HG03097 (cell line): ENCODE measurements at regions not wholly inside any gene's neighbourhood (a gene's known extent, or its start where the extent isn't known, plus 50 kb on each side); places are given as distances from the start of the nearest gene placed in this dataset.

Experiments
- ATAC-seq: cut with Tn5 transposase; IDR thresholded peaks from one replicate; pipeline ENCODE4 v1.9.1; 2021; ENCODE audit not compliant: unreplicated experiment, low FRiP score

DNA sequence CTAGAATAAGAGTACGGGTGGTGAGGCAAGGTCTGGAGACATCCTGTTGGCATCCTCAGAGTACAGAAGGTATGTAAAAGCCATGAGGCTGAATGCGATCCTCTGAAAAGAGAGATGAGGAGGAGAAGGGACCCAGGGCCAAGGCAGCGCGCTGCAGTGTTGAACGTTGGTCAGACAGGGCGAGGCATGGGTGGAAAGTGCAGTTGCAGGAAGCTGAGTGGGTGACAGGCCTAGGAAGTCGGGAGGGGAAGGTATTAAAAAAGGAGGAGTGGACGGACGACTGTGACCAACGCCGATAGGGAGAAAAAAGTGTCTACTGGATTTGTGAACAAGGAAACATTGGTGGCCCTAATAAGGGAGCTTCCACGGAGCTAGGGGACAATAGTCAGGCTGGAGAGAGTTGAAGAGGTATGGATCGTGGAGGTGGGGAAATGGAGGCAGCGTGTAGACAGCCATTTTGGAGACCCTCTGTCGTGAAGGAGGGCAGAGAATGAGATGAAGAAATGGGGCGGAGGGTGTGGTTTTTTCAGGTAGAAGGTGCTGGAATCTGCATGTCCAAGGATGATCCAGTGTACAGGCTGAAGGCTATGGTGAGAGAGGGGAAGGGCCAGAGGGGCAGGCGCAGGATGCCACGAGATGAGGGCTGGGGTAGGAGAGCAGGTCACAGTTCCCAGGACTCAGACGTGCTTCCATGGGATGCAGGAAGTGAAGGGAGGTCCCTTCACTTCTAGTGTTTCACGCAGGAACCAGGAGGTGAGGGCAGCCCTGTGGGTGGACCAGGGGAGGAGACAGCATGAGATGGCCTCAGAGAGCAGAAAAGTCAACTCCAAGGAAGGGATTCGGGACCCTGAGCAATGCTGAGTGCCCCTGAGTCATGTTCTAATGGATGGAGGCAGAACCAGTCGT is 115.9 kb downstream of the ASB7 start:
- ATAC-seq, result no peak

- ATAC-seq, result no peak
These were observed 118.1 kb downstream of the ASB7 start for GRCh38 chr15:100720406-100720967.

GRCh38 chr15:100721758-100722550 is 119.6 kb downstream of the ASB7 start:
- no peak for ATAC-seq

DNA sequence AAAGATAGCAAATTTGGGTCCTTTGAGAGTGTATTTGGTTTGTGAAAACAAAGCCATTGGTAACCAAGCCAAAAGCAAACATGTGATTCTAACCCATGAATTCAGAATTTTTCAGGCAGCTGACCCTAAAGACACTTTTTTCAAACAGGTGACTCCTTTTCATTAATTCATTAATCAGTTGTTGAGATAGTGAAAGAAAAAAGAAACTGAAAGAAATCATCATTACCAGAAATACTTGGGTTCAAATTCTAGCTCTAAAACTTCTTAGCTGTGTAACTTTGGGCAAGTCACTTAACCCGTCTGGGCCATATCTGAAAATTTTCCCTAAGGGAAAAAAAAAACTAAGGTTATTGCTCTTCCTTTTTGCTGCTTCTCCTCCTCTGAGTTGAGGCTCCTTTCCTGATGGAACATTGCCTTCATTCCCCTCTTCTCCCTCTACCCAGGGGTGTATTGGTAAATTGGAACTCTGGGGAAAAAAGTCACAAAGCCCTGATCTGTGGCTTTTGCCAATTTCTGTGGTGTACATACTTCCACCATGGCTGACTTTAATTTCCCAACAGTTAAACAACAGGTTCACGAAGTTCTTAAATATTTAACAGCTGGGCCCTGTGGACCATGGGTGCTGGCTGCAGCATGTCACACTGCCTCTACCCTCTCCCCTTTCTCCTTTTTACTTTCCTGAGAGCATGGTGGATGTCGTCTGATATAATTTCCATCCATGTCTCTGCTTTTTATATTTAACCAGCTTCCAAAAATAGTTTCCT is 120.3 kb downstream of the ASB7 start:
- no peak for ATAC-seq

DNA sequence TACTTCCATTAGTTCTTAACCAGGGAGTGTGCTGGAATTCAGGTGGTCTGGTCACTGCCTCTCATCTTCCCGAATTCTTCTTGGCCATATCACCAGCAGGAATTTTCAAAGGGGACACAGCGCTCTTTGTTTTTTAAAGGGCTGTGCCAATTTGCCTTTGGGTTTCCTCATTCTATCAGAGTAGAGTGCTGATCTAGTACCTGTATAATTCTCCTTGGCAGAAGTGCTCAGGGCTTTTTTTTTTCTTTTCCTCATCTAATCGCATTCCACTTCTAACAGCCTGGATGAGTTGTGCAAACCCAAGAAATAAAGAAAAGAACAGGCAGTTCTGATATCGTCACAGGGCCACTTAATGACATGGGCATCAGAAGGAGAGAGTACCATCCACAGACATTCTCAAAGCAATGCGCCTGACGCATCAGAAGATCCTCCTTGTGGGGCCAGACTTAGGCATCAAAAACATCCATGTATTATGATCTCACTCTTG is 121.0 kb downstream of the ASB7 start:
- no peak for ATAC-seq

DNA sequence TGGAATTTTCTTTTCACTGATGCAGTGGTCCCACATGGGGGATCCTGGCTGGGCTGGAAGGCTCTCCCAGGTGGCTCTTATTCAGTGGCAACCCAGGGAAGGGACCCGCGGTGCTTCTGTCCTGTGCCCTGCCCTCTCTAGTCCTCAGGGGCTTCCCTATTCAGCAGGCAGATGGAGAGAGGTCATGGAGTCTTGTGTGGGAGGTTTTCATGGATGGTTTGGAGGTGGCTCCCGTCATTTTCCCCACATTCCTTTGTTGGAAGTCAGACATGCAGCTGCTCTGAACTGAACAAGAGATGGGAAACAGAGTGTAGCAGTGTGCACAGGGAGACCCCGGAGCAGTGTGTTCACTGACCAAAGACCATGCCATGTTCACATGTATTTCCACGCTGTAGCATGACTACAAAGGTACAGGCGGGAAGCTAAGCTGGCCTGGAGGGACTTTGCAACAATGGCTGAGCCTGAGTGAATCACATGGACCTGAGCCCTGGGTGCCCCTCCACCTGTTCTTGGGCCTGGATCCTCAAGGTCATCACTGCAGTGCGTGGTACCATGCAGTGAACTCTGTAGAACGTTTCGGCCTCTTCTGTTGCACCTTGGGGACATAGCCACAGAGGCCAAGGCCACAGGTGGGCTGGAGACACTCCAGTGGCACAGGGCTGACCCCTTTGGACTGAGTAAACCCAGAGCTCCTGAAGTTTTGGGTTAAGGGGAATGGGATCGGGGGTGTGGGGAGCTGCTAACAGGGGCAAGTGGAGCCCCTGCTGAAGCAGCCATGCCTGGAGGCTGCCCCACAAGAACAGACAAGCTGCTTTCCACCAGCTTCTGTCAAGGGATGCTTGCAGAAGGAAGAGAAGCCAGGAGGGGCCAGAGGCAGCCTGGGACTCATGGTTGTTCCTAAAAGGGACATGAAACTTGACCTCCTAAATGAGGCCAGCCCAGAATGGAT is 123.0 kb downstream of the ASB7 start:
- no peak for ATAC-seq

GRCh38 chr15:100726070-100726420 is 123.7 kb downstream of the ASB7 start:
- ATAC-seq, result no peak

GRCh38 chr15:100726421-100727190 is 124.2 kb downstream of the ASB7 start:
- no peak for ATAC-seq

GRCh38 chr15:100727291-100727851 is 125.0 kb downstream of the ASB7 start:
- no peak for ATAC-seq

DNA sequence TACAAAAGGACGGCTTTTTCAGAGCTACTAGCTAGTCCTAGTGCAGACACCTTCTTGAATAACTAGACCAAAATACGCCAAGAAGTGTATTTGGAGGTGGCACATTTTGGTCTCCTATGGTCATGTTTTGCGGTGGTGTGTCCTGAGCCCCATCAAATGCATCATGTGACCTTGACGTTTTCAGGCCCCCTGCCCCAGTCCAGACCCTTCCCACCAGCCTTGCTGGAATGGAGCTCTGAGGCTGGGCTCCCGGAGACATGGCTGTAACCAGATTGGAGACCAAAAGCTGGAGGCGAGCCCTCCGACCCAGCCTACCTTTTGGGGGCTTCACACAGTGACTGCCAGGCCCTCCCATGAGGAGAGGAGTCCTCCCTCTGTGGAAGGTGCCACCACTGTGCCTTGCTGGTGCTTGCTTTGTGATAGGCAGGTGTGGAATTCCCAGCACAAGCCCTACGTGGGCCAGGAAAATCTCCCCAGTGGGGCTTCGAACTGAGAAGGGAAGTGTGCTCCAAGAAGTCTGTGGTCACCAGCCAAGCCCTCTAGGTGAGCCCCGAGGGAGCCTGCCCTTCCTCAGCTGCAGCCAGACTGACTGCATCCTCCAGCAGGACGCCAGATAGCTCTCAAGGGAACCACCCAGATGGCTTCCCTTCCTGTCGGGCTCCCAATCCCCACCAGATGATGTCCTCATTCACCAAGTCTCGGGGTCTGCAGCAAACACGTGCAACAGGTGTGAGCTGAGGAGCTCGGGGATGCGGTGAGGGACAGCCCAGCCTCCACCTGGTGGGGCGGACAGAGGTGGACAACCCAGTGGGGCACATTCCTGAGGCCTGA is 126.2 kb downstream of the ASB7 start:
- ATAC-seq, result no peak

GRCh38 chr15:100729461-100729860 is 127.1 kb downstream of the ASB7 start:
- no peak for ATAC-seq

DNA sequence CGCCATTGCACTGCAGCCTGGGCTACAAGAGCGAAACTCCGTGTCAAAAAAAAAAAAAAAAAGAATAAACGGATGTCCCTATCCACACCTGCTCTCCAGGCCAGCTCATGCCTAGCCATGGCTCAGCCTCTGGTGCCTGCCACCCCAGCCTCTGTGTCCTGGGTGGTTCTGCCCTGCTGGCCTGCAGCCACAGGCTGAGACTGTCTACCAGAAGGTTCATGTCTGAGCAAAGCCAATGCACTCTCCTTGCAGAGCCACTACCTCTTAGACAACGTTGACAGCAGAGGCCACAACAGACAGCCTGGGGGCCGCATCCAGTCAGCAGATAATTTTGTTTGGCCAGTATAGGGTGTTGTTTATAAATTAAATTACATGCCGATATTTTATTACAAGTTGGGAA is 127.7 kb downstream of the ASB7 start:
- ATAC-seq, result no peak

- ATAC-seq, result no peak
These were observed 128.4 kb downstream of the ASB7 start for GRCh38 chr15:100730655-100731266.

DNA sequence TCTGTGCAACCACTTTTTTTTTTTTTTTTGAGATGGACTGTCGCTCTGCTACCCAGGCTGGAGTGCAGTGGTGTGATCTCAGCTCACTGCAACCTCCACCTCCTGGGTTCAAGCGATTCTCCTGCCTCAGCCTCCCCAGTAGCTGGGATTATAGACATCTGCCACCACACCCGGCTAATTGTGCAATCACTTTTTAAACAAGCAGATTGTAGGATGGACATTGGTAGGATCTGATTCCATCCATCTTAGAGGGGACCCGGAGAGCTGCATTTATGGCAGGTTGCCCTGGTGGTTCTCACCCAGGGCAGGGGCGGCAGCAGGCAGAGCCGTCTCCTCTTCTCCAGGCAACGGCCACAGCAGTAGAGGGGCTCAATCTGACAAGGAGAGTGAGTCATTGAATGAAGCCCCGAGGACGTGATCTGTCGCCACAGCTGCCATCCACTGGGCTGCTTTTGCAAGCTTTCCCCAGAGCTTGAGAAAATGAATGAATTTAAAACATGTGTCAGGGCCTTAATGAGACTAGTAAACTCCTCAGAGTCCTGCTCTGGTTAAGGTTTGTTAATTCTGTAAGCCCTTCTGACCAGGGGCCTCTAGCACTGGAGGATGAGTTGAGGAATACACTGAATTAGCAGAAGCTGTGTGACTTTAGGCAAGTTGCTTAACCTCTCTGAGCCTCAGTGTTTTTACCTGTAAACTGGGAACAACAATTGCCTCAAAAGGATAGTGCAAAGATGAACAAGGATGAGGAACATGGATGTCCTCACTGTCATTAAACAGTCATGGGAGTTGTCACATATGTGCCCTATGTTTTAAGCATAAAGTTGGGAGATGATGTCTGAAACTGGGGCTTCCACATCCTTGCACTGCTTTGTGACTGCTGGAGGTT is 129.1 kb downstream of the ASB7 start:
- no peak for ATAC-seq

DNA sequence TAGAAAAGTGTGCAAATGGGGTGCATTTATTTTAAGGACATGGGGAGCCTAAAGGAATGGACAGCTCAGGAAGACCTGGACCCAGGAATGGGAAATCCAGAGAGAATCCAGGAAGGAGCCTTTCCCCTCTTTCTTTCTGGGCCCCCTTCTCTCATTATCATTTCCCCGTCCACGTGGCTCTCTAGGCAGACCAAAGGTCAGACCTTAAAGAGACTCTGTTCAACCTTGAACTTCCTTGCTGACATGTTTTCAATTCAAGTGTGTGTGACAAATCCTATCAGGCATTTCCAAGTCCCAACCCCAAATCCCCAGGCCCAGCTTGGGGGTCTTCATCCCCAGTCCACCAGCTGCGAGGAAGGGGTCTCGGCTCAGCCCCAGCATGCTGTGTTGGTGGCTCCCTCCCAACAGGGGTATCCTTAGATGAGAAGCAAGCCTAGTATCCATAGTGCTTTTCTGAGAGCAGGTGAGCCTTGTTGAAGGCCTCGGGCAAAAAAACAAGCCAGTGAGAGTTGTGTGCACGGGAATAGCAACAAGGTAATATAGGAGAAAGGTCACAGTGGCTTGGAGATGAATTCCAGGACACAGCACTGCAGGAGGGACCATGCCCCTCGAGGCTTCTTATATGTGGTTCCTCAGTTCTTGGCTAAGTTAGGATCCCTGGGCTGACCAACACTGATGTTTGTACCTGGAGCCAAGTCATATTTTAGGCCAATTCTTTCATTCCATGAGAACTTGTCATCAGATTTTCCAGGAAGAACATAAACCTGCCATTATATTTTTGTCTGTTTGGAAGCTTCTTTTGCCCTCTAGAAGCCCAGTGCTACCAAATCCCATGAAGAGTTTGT is 130.0 kb downstream of the ASB7 start:
- no peak for ATAC-seq
